GM21737 (cell line): ENCODE measurements at regions not wholly inside any gene's neighbourhood (a gene's known extent, or its start where the extent isn't known, plus 50 kb on each side); places are given as distances from the start of the nearest gene placed in this dataset.
"Not testable (repeated sequence)": the region's sequence is repeated elsewhere in the genome, so short reads cannot be mapped to it uniquely, and the experiment has no call there.

ENCODE experiments used
- ATAC-seq: cut with Tn5 transposase; IDR thresholded peaks from one replicate; pipeline ENCODE4 v1.9.1; 2021; ENCODE audit warnings: mild to moderate bottlenecking, moderate library complexity; ENCODE audit not compliant: unreplicated experiment

DNA sequence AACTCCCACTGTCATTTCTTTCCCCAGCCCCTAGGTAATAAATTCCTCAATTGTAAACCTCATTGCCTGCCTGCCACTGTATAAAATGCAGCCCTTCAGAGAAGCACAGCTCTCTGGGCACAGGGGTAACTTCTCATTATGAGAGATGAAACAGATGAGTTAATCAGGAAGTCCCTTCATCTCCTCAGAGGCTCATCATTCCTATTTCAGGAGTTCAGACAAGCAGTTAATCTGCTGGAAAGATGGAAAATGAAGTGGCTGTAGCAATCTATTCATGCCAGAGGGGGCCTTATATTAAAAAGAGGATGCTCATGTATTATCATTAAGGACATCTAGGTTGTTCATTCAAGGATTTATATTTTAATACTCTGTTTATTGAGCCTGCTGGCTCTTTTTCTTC lies 519.5 kb upstream of the LMCD1 start:
- no peak for ATAC-seq

DNA sequence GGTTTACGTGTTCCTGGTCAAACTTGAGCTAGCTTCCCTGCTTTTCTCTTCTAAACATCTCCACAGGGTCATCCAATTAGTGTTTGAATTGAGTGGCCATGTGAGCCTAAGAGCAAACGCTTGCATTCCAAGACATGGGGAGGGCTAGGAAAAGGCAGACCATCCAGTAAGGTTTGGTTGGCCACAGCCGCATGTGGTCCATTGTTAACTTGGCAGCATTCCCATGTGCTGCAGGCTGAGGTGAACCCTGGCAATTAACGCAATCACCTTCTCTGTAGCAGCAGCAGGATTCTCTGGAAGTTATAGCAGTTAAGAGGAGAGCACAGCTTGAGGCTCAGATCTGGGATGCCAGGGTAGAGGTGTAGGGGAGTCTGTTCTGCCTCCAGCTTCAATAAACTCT lies 502.2 kb upstream of the LMCD1 start:
- no peak for ATAC-seq

GRCh38 chr3:8001307-8001706 lies 500.3 kb upstream of the LMCD1 start:
- ATAC-seq, result no peak

DNA sequence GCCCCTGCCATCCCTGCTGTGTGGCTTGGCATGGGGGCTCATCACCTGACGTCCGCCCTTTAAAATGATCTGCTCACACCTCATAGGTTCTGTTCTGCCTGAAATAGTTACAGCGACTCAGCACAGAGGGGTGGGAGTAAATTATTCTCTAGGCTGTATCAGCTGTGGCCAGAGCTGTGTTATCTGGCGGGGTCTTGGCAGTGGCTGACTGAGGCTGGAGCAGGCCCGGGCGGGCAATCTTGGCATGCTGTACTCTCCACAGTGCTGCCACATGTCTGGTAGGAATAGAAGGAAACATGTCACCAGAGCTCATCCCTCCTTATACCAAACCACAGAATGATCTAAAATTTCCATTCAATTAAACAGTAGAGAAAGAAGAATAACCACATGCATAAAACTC lies 499.9 kb upstream of the LMCD1 start:
- ATAC-seq, result no peak

DNA sequence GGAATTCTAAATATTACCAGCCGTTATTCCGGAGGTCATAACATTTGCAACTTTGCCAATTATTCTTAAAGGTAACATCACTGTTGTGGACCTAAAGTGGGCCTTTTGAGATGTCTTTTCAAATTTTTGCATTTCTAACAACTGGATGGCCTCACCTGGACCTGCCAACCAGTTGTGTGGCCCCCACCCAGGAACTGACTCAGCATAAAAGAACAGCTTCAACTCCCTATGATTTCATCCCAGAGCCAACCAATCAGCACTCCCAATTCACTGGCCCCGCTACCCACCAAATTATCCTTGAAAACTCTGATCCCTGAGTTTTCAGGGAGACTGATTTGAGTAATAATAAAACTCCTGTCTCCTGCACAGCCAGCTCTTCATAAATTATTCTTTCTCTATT lies 489.7 kb upstream of the LMCD1 start:
- no peak for ATAC-seq

DNA sequence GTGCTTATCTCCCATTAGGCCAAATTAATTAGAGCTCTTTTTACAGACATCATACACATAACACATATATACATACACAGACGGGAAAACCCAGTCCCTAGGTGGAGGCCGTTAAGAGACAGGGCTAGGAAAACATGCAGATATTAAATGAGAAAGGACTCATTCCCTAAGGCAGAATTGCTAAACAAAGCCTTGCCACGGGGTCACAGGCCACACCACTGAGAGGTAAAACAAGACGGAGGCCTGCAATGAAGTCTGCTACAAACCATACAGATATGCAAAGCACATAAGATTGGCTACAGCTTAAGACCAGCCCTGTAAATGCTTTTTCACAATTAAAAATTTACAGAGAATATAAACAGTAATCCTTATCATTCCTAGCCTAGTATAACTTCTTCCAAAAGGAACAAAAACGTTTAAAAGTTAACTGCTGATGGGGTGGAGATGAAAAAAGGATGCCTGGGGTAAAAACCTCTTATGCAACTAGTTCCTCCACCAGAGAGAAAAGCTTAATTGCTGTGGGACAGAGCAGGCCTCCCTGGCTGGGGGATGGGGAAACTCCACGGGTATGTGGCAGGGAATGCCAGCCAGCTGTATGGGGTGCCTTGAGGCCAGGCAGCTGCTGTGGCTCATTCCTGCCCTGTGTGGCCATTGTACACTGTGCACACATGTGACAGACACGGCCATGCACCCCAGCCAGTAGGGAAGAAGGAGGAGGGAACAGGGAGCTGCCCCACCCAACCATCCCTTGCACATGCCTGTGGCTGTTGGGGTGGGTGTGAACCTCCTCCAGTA lies 481.4 kb upstream of the LMCD1 start:
- ATAC-seq, result no peak

GRCh38 chr3:8027954-8028353 lies 473.7 kb upstream of the LMCD1 start:
- ATAC-seq, result no peak

GRCh38 chr3:8050283-8050682 lies 451.3 kb upstream of the LMCD1 start:
- ATAC-seq, result no peak

- ATAC-seq, result no peak
Observed at GRCh38 chr3:8052659-8053058, 449.0 kb upstream of the LMCD1 start.

- ATAC-seq, result not testable (repeated sequence)
Observed at GRCh38 chr3:8068135-8068534, 433.5 kb upstream of the LMCD1 start.

DNA sequence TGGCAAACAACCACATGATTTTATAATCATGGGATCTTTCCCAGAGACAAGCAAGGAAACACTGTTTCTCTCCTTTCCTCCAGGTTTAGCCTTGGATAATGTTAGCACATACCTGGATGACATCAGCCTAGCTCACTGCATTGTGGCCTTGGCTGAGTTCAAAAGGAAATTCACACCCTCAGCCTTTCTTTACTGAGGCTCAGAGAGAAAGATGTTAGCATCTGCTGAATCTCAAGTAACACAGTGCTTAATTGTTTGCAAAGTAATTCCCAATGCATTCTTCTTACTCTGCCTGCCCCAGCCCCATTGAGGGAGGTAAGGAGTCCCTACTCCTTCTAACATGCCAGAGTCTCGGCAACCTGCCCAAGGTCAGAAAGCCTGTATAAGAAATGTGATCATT lies 432.2 kb upstream of the LMCD1 start:
- no peak for ATAC-seq

DNA sequence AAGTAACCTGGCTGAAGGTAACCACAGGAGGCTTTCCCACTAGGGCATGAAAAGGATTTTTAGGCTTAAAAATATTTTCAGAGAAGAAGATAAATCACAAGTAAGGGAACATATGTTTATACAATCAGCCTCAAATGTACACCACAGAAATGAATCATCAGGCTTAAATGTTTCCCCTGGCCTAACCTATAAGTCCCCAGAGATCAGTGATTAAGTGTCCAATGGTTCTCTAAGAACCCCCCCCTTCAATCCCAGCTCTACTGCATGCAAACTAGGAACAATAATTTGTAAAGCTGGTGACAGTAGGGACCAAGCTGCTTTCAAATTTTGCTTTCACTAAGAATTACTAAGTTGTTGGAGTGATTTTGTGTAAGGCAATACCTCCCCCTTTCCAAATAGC lies 431.6 kb upstream of the LMCD1 start:
- no peak for ATAC-seq

- ATAC-seq, result not testable (repeated sequence)
Observed at GRCh38 chr3:8074740-8075139, 426.9 kb upstream of the LMCD1 start.

- no peak for ATAC-seq
Observed at GRCh38 chr3:8077126-8077525, 424.5 kb upstream of the LMCD1 start.

- no peak for ATAC-seq
Observed at GRCh38 chr3:8080464-8080863, 421.2 kb upstream of the LMCD1 start.

GRCh38 chr3:8085498-8085897 lies 416.1 kb upstream of the LMCD1 start:
- no peak for ATAC-seq

GRCh38 chr3:8087951-8088350 lies 413.7 kb upstream of the LMCD1 start:
- ATAC-seq, result no peak

- no peak for ATAC-seq
Observed at GRCh38 chr3:8094415-8094814, 407.2 kb upstream of the LMCD1 start.

GRCh38 chr3:8095724-8096123 lies 405.9 kb upstream of the LMCD1 start:
- no peak for ATAC-seq

DNA sequence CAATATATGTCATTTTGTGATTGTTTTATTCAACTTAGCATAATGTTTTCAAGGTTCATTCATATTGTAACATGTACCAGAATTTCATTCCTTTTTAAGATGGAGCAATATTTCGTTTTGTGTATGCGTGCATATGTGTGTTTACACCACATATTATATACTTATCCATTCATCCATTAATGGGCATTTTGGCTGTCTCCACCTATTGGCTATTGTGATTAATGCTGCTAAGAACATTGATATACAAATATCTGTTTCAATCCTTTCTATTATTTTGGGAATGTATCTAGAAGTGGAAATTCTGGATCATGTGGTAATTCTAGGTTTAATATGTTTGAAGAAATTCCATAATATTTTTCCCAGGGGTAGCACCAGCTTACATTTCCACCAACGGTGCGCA lies 403.9 kb upstream of the LMCD1 start:
- no peak for ATAC-seq

GRCh38 chr3:8103954-8104353 lies 397.7 kb upstream of the LMCD1 start:
- ATAC-seq, result no peak

DNA sequence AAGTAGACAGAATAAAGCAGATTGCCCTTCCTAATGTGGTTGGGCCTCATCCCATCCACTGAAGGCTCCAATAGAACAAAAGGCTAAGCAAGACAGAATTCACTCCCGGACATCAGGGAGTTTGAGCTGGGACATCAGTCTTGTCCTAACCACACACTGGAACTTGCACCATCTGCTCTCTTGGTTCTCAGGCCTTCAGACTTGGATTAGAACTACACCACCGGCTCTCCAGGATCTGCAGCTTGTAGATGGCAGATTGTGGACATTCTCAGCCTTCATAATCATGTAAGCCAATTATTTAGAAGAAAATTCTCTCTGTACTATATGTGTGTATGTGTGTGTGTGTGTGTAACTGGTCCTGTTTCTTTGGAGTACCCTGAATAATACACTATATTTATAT lies 394.7 kb upstream of the LMCD1 start:
- no peak for ATAC-seq
